ENCODE measurements at regions not wholly inside any gene's neighbourhood (a gene's known extent, or its start where the extent isn't known, plus 50 kb on each side); places are given as distances from the start of the nearest gene placed in this dataset.

- TF ChIP-seq PPARA (CRISPR knock-in tag; IDR thresholded peaks at IDR 0.05; ENCODE audit: borderline replicate concordance) (no peak), ZNF8 (CRISPR knock-in tag; IDR thresholded peaks at IDR 0.05) (no peak), ARNTL (CRISPR knock-in tag; IDR thresholded peaks at IDR 0.05; ENCODE audit: borderline replicate concordance, low read depth) (no peak), ZFP3 (CRISPR knock-in tag; IDR thresholded peaks at IDR 0.05) (no peak), RARB (CRISPR knock-in tag; IDR thresholded peaks at IDR 0.05) (no peak), CSDC2 (CRISPR knock-in tag; IDR thresholded peaks at IDR 0.05) (no peak), ZFP30 (CRISPR knock-in tag; IDR thresholded peaks at IDR 0.05) (no peak)
- TF ChIP-seq, protein P1, sequence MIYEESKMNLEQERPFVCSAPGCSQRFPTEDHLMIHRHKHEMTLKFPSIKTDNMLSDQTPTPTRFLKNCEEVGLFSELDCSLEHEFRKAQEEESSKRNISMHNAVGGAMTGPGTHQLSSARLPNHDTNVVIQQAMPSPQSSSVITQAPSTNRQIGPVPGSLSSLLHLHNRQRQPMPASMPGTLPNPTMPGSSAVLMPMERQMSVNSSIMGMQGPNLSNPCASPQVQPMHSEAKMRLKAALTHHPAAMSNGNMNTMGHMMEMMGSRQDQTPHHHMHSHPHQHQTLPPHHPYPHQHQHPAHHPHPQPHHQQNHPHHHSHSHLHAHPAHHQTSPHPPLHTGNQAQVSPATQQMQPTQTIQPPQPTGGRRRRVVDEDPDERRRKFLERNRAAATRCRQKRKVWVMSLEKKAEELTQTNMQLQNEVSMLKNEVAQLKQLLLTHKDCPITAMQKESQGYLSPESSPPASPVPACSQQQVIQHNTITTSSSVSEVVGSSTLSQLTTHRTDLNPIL (CRISPR knock-in tag; IDR thresholded peaks at IDR 0.05; ENCODE audit: low read depth): no peak
- ATAC-seq: no peak
Measured at GRCh38 chr5:8456846-8457186, 587.9 kb downstream of the MTRR start.

DNA sequence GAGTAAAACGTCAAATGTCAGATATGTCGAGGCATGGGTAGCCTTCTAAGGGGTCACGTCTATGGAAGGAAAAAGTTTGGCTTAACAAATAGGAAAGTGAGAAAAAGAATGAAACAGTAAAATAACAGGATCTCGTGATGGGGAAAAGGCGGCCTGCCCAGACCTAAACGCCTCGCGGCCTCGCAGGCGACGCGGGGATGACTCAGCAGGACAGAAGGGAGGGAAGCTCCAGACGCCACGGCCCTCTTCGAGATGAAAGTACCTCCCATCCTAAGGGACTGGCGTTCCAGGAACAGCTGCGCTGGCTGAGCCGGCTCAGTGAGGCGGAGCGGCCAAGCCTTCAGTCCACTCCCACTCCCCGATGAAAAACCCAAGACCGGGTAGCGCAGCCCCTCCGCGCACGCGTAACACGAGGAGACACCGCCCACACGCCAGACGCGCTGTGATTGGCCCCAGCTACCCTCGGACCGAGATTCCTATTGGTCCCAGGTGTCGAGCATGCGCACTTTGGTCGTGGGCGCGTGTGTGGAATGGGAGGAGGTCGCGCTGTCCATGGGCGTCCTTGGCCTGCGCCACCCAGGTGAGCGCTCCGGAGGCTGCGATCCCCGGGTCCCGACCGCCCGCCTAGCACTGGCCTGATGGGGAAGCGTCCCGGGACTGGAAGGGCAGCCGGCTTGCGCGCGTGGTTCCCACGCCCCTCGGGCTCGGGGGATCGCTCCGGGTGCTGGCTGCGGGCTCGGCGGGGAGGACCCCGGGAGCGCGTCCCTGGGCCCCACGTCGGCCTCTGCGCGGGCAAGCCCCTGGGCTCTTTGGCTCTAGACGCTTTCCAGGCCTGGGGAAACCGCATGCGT lies 588.5 kb downstream of the MTRR start:
- TF ChIP-seq CSDC2 (CRISPR knock-in tag; IDR thresholded peaks at IDR 0.05) (peak; percentile 54; the same call in 1 of the 2 replicates), SNAI2 (CRISPR knock-in tag; IDR thresholded peaks at IDR 0.05) (0 out of 2 replicates have a peak, but pooled peaks have one; percentile 17), PPARA (CRISPR knock-in tag; IDR thresholded peaks at IDR 0.05; ENCODE audit: borderline replicate concordance) (no peak), BACH2 (CRISPR knock-in tag; IDR thresholded peaks at IDR 0.05; ENCODE audit: borderline replicate concordance) (peak; percentile 61; the same call in 1 of the 2 replicates), GLIS3 (CRISPR knock-in tag; IDR thresholded peaks at IDR 0.05) (no peak)
- TF ChIP-seq, protein P1 (CRISPR knock-in tag; IDR thresholded peaks at IDR 0.05; ENCODE audit: low read depth): no peak
- ATAC-seq: peak; percentile 99

DNA sequence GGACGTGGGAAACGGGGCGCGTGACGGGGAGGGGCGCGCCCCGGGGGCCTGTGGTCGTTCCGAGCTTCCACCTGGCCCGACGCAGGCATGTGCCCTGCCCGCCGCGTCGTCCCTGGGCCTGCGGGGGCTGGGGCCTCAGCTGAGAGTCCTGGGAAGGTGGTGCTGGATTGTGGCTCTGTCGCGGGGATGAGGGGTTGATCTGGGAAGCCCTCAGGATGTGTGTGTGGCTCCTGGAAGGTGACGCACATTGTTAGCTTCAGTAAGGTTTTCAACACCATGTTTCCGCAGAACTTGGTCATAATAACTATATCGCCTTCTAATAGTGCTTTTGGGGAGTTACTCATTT lies 589.1 kb downstream of the MTRR start:
- peak; percentile 50 for ATAC-seq
- TF ChIP-seq BACH2 (CRISPR knock-in tag; IDR thresholded peaks at IDR 0.05; ENCODE audit: borderline replicate concordance) (no peak), TCF4 (CRISPR knock-in tag; IDR thresholded peaks at IDR 0.05; ENCODE audit: borderline replicate concordance) (no peak), RARB (CRISPR knock-in tag; IDR thresholded peaks at IDR 0.05) (no peak), OSR1 (CRISPR knock-in tag; IDR thresholded peaks at IDR 0.05) (no peak), TOX (CRISPR knock-in tag; IDR thresholded peaks at IDR 0.05; ENCODE audit: borderline replicate concordance) (no peak)

DNA sequence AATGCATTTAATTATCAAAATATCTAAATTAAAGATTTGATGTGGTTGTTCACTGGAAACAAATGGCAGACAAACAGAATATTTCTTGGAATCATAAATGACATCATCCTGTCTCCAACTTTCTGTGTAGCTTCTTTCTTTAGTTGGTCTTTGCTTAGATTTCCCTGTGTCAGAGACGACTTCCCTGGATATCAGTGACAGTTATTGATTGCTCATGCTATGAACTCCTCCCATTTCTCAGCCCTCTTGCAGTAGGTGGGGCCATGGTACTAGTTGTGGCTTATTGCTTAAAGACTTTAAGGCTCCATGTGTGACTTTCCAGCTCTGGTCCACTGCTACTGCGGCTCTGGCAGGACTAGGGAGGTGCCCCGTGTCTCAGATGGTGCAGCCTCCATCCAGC lies 592.6 kb downstream of the MTRR start:
- TF ChIP-seq, protein P2, sequence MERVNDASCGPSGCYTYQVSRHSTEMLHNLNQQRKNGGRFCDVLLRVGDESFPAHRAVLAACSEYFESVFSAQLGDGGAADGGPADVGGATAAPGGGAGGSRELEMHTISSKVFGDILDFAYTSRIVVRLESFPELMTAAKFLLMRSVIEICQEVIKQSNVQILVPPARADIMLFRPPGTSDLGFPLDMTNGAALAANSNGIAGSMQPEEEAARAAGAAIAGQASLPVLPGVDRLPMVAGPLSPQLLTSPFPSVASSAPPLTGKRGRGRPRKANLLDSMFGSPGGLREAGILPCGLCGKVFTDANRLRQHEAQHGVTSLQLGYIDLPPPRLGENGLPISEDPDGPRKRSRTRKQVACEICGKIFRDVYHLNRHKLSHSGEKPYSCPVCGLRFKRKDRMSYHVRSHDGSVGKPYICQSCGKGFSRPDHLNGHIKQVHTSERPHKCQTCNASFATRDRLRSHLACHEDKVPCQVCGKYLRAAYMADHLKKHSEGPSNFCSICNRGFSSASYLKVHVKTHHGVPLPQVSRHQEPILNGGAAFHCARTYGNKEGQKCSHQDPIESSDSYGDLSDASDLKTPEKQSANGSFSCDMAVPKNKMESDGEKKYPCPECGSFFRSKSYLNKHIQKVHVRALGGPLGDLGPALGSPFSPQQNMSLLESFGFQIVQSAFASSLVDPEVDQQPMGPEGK (CRISPR knock-in tag; IDR thresholded peaks at IDR 0.05; ENCODE audit: borderline replicate concordance): no peak
- TF ChIP-seq ISL1 (CRISPR knock-in tag; IDR thresholded peaks at IDR 0.05) (no peak), PPARA (CRISPR knock-in tag; IDR thresholded peaks at IDR 0.05; ENCODE audit: borderline replicate concordance) (no peak), CSDC2 (CRISPR knock-in tag; IDR thresholded peaks at IDR 0.05) (no peak), OSR1 (CRISPR knock-in tag; IDR thresholded peaks at IDR 0.05) (no peak), ZFP30 (CRISPR knock-in tag; IDR thresholded peaks at IDR 0.05) (no peak), TCF4 (CRISPR knock-in tag; IDR thresholded peaks at IDR 0.05; ENCODE audit: borderline replicate concordance) (no peak), SNAI2 (CRISPR knock-in tag; IDR thresholded peaks at IDR 0.05) (no peak), ESRRG (CRISPR knock-in tag; IDR thresholded peaks at IDR 0.05) (no peak), ZNF8 (CRISPR knock-in tag; IDR thresholded peaks at IDR 0.05) (no peak), ARNTL (CRISPR knock-in tag; IDR thresholded peaks at IDR 0.05; ENCODE audit: borderline replicate concordance, low read depth) (no peak), ZNF565 (CRISPR knock-in tag; conservative IDR thresholded peaks at IDR 0.05; ENCODE audit: low read depth) (no peak), ZFP3 (CRISPR knock-in tag; IDR thresholded peaks at IDR 0.05) (no peak), BACH2 (CRISPR knock-in tag; IDR thresholded peaks at IDR 0.05; ENCODE audit: borderline replicate concordance) (no peak), ZNF70 (CRISPR knock-in tag; IDR thresholded peaks at IDR 0.05) (no peak), TOX (CRISPR knock-in tag; IDR thresholded peaks at IDR 0.05; ENCODE audit: borderline replicate concordance) (no peak)
- TF ChIP-seq, protein P1 (CRISPR knock-in tag; IDR thresholded peaks at IDR 0.05; ENCODE audit: low read depth): no peak
- TF ChIP-seq, protein P3, sequence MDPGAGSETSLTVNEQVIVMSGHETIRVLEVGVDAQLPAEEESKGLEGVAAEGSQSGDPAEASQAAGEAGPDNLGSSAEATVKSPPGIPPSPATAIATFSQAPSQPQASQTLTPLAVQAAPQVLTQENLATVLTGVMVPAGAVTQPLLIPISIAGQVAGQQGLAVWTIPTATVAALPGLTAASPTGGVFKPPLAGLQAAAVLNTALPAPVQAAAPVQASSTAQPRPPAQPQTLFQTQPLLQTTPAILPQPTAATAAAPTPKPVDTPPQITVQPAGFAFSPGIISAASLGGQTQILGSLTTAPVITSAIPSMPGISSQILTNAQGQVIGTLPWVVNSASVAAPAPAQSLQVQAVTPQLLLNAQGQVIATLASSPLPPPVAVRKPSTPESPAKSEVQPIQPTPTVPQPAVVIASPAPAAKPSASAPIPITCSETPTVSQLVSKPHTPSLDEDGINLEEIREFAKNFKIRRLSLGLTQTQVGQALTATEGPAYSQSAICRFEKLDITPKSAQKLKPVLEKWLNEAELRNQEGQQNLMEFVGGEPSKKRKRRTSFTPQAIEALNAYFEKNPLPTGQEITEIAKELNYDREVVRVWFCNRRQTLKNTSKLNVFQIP (CRISPR knock-in tag; IDR thresholded peaks at IDR 0.05; ENCODE audit: borderline replicate concordance, low read depth): no peak
- TF ChIP-seq, protein P4, sequence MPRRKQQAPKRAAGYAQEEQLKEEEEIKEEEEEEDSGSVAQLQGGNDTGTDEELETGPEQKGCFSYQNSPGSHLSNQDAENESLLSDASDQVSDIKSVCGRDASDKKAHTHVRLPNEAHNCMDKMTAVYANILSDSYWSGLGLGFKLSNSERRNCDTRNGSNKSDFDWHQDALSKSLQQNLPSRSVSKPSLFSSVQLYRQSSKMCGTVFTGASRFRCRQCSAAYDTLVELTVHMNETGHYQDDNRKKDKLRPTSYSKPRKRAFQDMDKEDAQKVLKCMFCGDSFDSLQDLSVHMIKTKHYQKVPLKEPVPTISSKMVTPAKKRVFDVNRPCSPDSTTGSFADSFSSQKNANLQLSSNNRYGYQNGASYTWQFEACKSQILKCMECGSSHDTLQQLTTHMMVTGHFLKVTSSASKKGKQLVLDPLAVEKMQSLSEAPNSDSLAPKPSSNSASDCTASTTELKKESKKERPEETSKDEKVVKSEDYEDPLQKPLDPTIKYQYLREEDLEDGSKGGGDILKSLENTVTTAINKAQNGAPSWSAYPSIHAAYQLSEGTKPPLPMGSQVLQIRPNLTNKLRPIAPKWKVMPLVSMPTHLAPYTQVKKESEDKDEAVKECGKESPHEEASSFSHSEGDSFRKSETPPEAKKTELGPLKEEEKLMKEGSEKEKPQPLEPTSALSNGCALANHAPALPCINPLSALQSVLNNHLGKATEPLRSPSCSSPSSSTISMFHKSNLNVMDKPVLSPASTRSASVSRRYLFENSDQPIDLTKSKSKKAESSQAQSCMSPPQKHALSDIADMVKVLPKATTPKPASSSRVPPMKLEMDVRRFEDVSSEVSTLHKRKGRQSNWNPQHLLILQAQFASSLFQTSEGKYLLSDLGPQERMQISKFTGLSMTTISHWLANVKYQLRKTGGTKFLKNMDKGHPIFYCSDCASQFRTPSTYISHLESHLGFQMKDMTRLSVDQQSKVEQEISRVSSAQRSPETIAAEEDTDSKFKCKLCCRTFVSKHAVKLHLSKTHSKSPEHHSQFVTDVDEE (CRISPR knock-in tag; IDR thresholded peaks at IDR 0.05): no peak
- TF ChIP-seq, protein P5, sequence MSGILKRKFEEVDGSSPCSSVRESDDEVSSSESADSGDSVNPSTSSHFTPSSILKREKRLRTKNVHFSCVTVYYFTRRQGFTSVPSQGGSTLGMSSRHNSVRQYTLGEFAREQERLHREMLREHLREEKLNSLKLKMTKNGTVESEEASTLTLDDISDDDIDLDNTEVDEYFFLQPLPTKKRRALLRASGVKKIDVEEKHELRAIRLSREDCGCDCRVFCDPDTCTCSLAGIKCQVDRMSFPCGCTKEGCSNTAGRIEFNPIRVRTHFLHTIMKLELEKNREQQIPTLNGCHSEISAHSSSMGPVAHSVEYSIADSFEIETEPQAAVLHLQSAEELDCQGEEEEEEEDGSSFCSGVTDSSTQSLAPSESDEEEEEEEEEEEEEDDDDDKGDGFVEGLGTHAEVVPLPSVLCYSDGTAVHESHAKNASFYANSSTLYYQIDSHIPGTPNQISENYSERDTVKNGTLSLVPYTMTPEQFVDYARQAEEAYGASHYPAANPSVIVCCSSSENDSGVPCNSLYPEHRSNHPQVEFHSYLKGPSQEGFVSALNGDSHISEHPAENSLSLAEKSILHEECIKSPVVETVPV (CRISPR knock-in tag; IDR thresholded peaks at IDR 0.05): no peak
- ATAC-seq: no peak

Measured in SK-N-SH treated with all-trans-retinoic acid at 6 μM for 48 hours (cell line).